SK-N-SH (cell line): ENCODE measurements at regions not wholly inside any gene's neighbourhood (a gene's known extent, or its start where the extent isn't known, plus 50 kb on each side); places are given as distances from the start of the nearest gene placed in this dataset.
"Not testable (repeated sequence)": the region's sequence is repeated elsewhere in the genome, so short reads cannot be mapped to it uniquely, and the experiment has no call there.

ENCODE experiments used
- CTCF ChIA-PET: fragments of 300-600, 350-600 bp; formaldehyde crosslinking; extraction: SDS; loops from one replicate; lab custom pipeline; 2021; lab: Yijun Ruan, JAX
- POLR2A ChIA-PET: fragments of 350-600 bp; sonication (Branson Sonifier 250); formaldehyde crosslinking; extraction: SDS; loops from one replicate; lab custom pipeline; 2020; ENCODE audit warnings: antibody characterized with exemption, inconsistent platforms; lab: Yijun Ruan, JAX
- DNase-seq: peaks from one replicate; pipeline ENCODE4 v3.0.0; 2012
- H2AFZ ChIP-seq: fragments of 200-600 bp; sonication (generic); 2 replicates; pipeline ENCODE4 v1.8.1; 2016; ENCODE audit warnings: antibody characterized with exemption, mild to moderate bottlenecking, low read depth
- H3F3A ChIP-seq: fragments of 200-600 bp; sonication (generic); replicated peaks from 2 replicates; pipeline ENCODE3; 2016; ENCODE audit warnings: antibody characterized with exemption, mild to moderate bottlenecking; ENCODE audit not compliant: insufficient read depth
- H3K27ac ChIP-seq, 2 experiments: fragments of 200-500 bp in 1 of 2; fragments of 200-600 bp in 1 of 2; sonication (Bioruptor generic) in 1 of 2; sonication (generic), shearing (Covaris generic) in 1 of 2; 2 replicates each; pipeline versions ENCODE4 v1.5.1 to v1.6.1; 2014 to 2016; ENCODE audit warnings: low read depth in 2 of 2, inconsistent platforms in 1 of 2, low read length in 1 of 2, mild to moderate bottlenecking in 1 of 2, mixed read lengths in 1 of 2
- H3K27me3 ChIP-seq: fragments of 200-600 bp; sonication (generic), shearing (Covaris generic); 2 replicates; pipeline ENCODE4 v1.6.1; 2016; ENCODE audit warnings: mixed run types; ENCODE audit not compliant: insufficient read depth
- H3K36me3 ChIP-seq, 2 experiments: fragments of 200-500 bp in 1 of 2; fragments of 200-600 bp in 1 of 2; sonication (Bioruptor generic) in 1 of 2; sonication (generic) in 1 of 2; replicated peaks in 1 of 2; 2 replicates each; pipeline versions ENCODE3 to v1.5.1; 2014 to 2016; ENCODE audit warnings: low read length in 1 of 2, mild to moderate bottlenecking in 1 of 2; ENCODE audit not compliant: insufficient read depth in 2 of 2, control insufficient read depth in 1 of 2
- H3K4me1 ChIP-seq, 2 experiments: fragments of 200-500 bp in 1 of 2; fragments of 200-600 bp in 1 of 2; sonication (Bioruptor generic) in 1 of 2; sonication (generic), shearing (Covaris generic) in 1 of 2; 2 replicates each; pipeline versions ENCODE4 v1.5.1 to v1.6.1; 2014 to 2016; ENCODE audit warnings: low read depth in 1 of 2, low read length in 1 of 2, mixed run types in 1 of 2; ENCODE audit not compliant: insufficient read depth in 2 of 2, control insufficient read depth in 1 of 2
- H3K4me2 ChIP-seq: fragments of 200-600 bp; sonication (generic), shearing (Covaris generic); 2 replicates; pipeline ENCODE4 v1.6.1; 2017; ENCODE audit warnings: mixed run types
- H3K4me3 ChIP-seq, 2 experiments: fragments of 200-500 bp in 1 of 2; fragments of 200-600 bp in 1 of 2; sonication (Bioruptor generic) in 1 of 2; sonication (generic), shearing (Covaris generic) in 1 of 2; 2 replicates each; pipeline versions ENCODE4 v1.5.1 to v1.8.1; 2014 to 2016; ENCODE audit warnings: low read depth in 2 of 2, inconsistent platforms in 1 of 2, low read length in 1 of 2, mild to moderate bottlenecking in 1 of 2, mixed read lengths in 1 of 2, moderate library complexity in 1 of 2
- H3K79me2 ChIP-seq: fragments of 200-600 bp; sonication (generic); 2 replicates; pipeline ENCODE4 v1.8.1; 2017; ENCODE audit warnings: mild to moderate bottlenecking; ENCODE audit not compliant: insufficient read depth
- H3K9ac ChIP-seq: fragments of 200-600 bp; sonication (generic); 2 replicates; pipeline ENCODE4 v1.6.1; 2017; ENCODE audit warnings: mixed run types
- H3K9me2 ChIP-seq: fragments of 200-600 bp; sonication (generic); 2 replicates; pipeline ENCODE4 v1.6.1; 2017; ENCODE audit warnings: mixed run types
- H3K9me3 ChIP-seq: fragments of 200-600 bp; sonication (generic); 2 replicates; pipeline ENCODE4 v1.6.1; 2017; ENCODE audit warnings: mixed run types, mild to moderate bottlenecking, moderate library complexity
- H4K20me1 ChIP-seq: fragments of 200-600 bp; sonication (generic); 2 replicates; pipeline ENCODE4 v1.6.1; 2017; ENCODE audit warnings: mild to moderate bottlenecking, mixed run types; ENCODE audit not compliant: insufficient read depth
- CTCF ChIP-seq: fragments of 200-600 bp; sonication (generic); IDR thresholded peaks from 2 replicates; pipeline ENCODE4 v1.6.1; 2017; ENCODE audit warnings: antibody characterized with exemption, mild to moderate bottlenecking, moderate library complexity
- RAD21 ChIP-seq: IDR thresholded peaks from 2 replicates; pipeline ENCODE4 v1.6.1; 2012; ENCODE audit warnings: mild to moderate bottlenecking, low read length
- SMC3 ChIP-seq: IDR thresholded peaks from 2 replicates; pipeline ENCODE4 v1.6.1; 2012; ENCODE audit warnings: low read depth, low read length, improper control_type of control experiment
- WGBS: methylation state at CpG from one replicate; pipeline ENCODE4 v1.1.6; 2017; ENCODE audit warnings: low lambda C conversion rate; 5-methylcytosine and 5-hydroxymethylcytosine counted together

- Histone ChIP-seq H3K4me2 (peak overlapping the region; percentile 24; the same call in 1 of the 2 replicates), H3K4me3 (peak overlapping the region in 1 of 2 experiments; percentile 50; a peak in 1 of 4 replicates)
- DNase-seq, H2AFZ ChIP-seq, H3K27ac ChIP-seq, POLR2A ChIA-PET, H3K4me1 ChIP-seq, H3K9me2 ChIP-seq, H3K9me3 ChIP-seq, H3K36me3 ChIP-seq, H3K9ac ChIP-seq, H3K27me3 ChIP-seq, H3F3A ChIP-seq, H4K20me1 ChIP-seq, H3K79me2 ChIP-seq: not testable (repeated sequence)
- 3% methylated on average over 12 of the region's 16 CpGs for WGBS
- peak; percentile 44 for TF ChIP-seq SMC3
- peak; percentile 65 for TF ChIP-seq RAD21
- TF ChIP-seq CTCF, result peak; percentile 78
- CTCF ChIA-PET, result interaction anchor here (1.2 kb wide), 1 partner anchor 156 kb away, joined by 3 read pairs; no protein-coding TSS in a partner anchor
These were observed 75.9 kb upstream of the ZNF195 start for GRCh38 chr11:3454844-3455243.

- H3K27ac ChIP-seq, H3K9me3 ChIP-seq, H3K9me2 ChIP-seq, DNase-seq, H4K20me1 ChIP-seq, H2AFZ ChIP-seq, H3K27me3 ChIP-seq, H3K4me1 ChIP-seq, H3F3A ChIP-seq, POLR2A ChIA-PET, H3K9ac ChIP-seq, H3K4me2 ChIP-seq, H3K36me3 ChIP-seq, H3K4me3 ChIP-seq, H3K79me2 ChIP-seq: not testable (repeated sequence)
- CTCF ChIA-PET, result interaction anchor here (0.9 kb wide), 1 partner anchor 23 kb away, joined by 3 read pairs; no protein-coding TSS in a partner anchor
- WGBS, result 43% methylated on average over 9 of the region's 9 CpGs
These were observed 74.8 kb upstream of the ZNF195 start for GRCh38 chr11:3453596-3454256.

- POLR2A ChIA-PET, result not testable (repeated sequence)
- WGBS, result 77% methylated on average over 1 of the region's 1 CpG
These were observed 71.9 kb upstream of the ZNF195 start for GRCh38 chr11:3450822-3451221.

GRCh38 chr11:3445535-3445934 is 66.6 kb upstream of the ZNF195 start:
- no CpG with 5 or more reads among the region's 3 CpGs for WGBS
- DNase-seq, H3K4me1 ChIP-seq, H3K9ac ChIP-seq, H3K9me2 ChIP-seq, H2AFZ ChIP-seq, H4K20me1 ChIP-seq, CTCF ChIA-PET, H3K9me3 ChIP-seq, H3K4me2 ChIP-seq, H3K36me3 ChIP-seq, H3K4me3 ChIP-seq, POLR2A ChIA-PET, H3K27ac ChIP-seq, H3K79me2 ChIP-seq, H3F3A ChIP-seq: not testable (repeated sequence)
- H3K27me3 ChIP-seq, result peaks cover 11% of the 10 kb centered on the region; the same call in 1 of the 2 replicates

More at GRCh38 chr11:3450822-3451221, 71.9 kb upstream of the ZNF195 start:
- H3K4me2 ChIP-seq, H2AFZ ChIP-seq, CTCF ChIA-PET, H3K36me3 ChIP-seq, H3K9me2 ChIP-seq, H3K4me1 ChIP-seq, H3K27me3 ChIP-seq, H3K4me3 ChIP-seq, H3K79me2 ChIP-seq, H3K27ac ChIP-seq, H3F3A ChIP-seq, H3K9me3 ChIP-seq, H3K9ac ChIP-seq, DNase-seq, H4K20me1 ChIP-seq: not testable (repeated sequence)

- H3K9me2 ChIP-seq, H3K36me3 ChIP-seq, H3K9me3 ChIP-seq, H4K20me1 ChIP-seq, H3K9ac ChIP-seq, DNase-seq, H3K4me1 ChIP-seq, H2AFZ ChIP-seq, H3K4me3 ChIP-seq, H3K79me2 ChIP-seq, H3K4me2 ChIP-seq, POLR2A ChIA-PET, H3F3A ChIP-seq: not testable (repeated sequence)
- Histone ChIP-seq H3K27ac (peak overlapping the region in 1 of 2 experiments; percentile 55; a peak in 2 of 4 replicates), H3K27me3 (peaks cover 11% of the 10 kb centered on the region; the same call in 1 of the 2 replicates)
- WGBS, result 39% methylated on average over 3 of the region's 3 CpGs
- CTCF ChIA-PET, result interaction anchor here (1.0 kb wide), 1 partner anchor 136 kb away, joined by 4 read pairs; no protein-coding TSS in a partner anchor
These were observed 65.4 kb upstream of the ZNF195 start for GRCh38 chr11:3444420-3444744.
